ENCODE measurements at regions not wholly inside any gene's neighbourhood (a gene's known extent, or its start where the extent isn't known, plus 50 kb on each side); places are given as distances from the start of the nearest gene placed in this dataset.

DNA sequence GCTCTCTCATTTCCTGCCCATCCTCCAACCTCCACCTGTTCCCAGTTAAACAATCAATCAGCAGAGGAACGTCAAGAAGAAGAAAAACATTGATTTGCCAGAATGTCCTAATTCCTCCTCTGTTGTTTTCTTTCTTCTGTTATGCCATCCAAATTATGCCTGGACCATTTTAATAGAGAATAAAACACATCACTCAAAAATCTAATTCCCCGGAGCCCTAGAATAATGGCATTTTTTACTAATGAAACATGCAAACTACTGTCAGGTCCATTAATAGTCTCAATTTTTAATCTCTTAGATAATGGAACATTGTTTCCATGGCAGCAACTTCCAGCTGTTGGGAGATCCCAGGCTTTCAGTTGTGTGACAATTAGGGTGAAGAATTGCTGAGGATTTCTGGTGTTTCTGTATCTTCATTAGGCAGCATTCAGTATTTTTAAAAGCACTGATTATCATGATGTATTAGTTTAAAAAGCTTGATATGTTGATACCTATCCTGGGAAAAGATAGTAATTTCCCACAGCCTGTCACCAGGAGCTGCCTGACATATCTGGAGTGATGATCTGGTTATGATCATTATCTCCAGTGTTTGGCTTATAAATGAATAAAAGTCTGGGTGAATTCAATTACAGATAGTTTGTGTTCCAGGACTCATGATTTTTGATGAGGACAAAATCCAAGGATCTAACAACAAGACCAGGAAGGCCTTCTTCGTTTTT is 209.8 kb downstream of the TPBG start:
- TF ChIP-seq, protein P1, sequence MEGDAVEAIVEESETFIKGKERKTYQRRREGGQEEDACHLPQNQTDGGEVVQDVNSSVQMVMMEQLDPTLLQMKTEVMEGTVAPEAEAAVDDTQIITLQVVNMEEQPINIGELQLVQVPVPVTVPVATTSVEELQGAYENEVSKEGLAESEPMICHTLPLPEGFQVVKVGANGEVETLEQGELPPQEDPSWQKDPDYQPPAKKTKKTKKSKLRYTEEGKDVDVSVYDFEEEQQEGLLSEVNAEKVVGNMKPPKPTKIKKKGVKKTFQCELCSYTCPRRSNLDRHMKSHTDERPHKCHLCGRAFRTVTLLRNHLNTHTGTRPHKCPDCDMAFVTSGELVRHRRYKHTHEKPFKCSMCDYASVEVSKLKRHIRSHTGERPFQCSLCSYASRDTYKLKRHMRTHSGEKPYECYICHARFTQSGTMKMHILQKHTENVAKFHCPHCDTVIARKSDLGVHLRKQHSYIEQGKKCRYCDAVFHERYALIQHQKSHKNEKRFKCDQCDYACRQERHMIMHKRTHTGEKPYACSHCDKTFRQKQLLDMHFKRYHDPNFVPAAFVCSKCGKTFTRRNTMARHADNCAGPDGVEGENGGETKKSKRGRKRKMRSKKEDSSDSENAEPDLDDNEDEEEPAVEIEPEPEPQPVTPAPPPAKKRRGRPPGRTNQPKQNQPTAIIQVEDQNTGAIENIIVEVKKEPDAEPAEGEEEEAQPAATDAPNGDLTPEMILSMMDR (IDR thresholded peaks at IDR 0.05; ENCODE audit: low read depth, low read length, missing control alignments) = no peak
- no peak for DNase-seq (ENCODE audit: extremely low read depth, low read depth)
- no peak overlapping the region for H3K4me3 ChIP-seq (replicated peaks; ENCODE audit: low read depth, low read length)

DNA sequence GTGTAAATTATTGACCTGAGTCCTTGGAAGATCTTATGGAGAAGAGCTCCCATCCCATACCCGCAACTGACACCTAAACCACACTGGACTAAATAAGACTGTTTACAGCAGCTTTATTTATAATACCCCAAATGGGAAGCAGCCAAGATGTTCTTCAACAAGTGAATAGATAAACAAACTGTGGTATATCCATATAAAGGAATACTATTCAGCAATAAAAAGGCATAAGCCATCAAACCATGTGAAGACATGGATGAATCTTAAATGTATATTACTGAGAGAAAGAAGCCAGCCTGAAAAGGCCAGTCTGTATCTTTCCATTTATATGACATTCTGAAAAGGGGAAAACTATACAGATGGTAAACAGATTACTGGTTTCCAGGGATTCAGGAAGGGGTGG is 212.7 kb downstream of the TPBG start:
- DNase-seq (ENCODE audit: extremely low read depth, low read depth) = no peak
- H3K4me3 ChIP-seq (replicated peaks; ENCODE audit: low read depth, low read length) = no peak overlapping the region
- TF ChIP-seq, protein P1 (IDR thresholded peaks at IDR 0.05; ENCODE audit: low read depth, low read length, missing control alignments) = no peak

DNA sequence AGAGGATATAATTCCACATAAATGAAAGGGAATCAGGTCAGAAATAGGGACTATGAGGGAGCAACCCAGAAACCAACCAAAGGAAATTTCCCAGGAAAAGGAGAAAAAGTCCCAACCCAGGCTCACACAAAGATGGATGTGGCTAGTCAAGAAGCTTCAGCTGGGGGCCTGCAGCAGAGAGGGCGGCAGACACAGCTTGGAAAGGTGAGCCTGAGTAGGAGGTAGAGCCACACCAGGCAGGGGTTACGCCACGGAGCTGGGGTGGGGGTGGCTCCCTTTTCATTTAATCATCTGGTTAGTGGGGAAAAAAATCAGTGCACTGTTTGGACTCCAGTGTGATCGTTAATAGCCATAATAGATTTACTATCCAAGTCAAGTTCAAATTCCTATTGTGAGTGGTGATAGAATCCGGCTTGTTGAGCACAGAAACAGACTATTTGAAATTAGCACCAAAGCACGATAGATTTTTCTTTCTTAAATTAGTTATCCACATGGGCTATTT is 220.6 kb downstream of the TPBG start:
- TF ChIP-seq, protein P1 (IDR thresholded peaks at IDR 0.05; ENCODE audit: low read depth, low read length, missing control alignments) = no peak
- no peak overlapping the region for H3K4me3 ChIP-seq (replicated peaks; ENCODE audit: low read depth, low read length)
- DNase-seq (ENCODE audit: extremely low read depth, low read depth) = no peak

DNA sequence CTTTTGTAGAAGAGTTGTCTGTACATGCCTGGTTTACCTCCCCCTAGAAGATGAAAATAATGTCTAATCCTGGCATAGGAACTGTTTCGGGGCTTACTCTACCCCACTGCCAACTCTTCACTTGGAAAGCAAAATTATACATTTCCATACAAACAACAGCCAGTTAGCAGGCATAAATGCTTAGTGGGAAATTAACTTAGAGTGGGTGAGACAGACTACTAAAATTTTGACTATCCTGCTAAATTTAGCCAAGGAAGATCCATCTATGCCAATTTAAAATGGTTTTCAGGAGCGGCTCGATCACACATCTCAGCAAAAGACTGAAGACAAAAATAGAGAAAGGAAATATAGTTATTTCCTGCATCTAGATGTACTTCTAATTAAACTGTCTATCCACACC is 221.2 kb downstream of the TPBG start:
- TF ChIP-seq, protein P1 (IDR thresholded peaks at IDR 0.05; ENCODE audit: low read depth, low read length, missing control alignments) = no peak
- no peak overlapping the region for H3K4me3 ChIP-seq (replicated peaks; ENCODE audit: low read depth, low read length)
- DNase-seq (ENCODE audit: extremely low read depth, low read depth) = no peak

DNA sequence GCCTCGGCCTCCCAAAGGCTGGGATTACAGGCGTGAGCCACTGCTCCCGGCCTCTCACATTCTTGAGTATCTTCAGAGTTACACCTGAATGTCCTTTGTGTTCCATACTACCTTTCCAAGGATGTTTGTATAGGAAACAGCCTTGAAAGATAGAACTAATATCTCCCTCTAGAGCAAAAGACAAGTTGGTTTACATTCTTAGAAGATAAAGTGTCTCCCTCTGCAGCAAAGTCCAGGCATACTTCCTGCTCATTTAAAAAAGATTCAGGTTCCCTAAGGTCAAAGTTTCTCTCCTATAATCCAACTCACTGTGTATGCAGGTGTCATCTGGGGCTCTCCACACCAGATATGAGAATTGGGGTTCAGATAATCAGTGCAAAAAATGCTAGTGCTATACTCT is 224.4 kb downstream of the TPBG start:
- no peak for DNase-seq (ENCODE audit: extremely low read depth, low read depth)
- H3K4me3 ChIP-seq (replicated peaks; ENCODE audit: low read depth, low read length) = no peak overlapping the region
- TF ChIP-seq, protein P1 (IDR thresholded peaks at IDR 0.05; ENCODE audit: low read depth, low read length, missing control alignments) = no peak

DNA sequence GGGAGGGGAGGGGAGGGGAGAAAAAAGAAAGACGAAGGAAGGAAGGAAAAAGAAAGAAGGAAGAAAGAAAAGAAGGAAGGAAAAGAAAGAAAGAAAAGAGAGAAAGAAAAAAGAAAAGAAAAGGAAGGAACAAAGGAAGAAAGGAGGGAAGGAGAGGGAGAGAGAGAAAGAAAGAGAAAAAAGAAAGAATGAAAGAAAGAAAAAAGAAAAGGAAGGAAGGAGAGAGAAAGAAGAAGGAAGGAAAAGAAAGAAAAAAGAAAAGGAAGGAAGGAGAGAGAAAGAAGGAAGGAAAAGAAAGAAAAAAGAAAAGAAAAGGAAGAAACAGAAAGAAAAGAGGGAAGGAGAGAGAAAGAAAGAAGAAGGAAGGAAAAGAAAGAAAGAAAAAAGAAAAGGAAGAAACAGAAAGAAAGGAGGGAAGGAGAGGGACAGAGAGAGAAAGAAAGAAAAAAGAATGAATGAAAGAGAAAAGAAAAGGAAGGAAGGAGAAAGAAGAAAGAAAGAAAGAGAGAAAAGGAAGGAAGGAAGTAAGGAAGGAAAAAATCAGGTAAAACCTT is 225.3 kb downstream of the TPBG start:
- TF ChIP-seq, protein P1 (IDR thresholded peaks at IDR 0.05; ENCODE audit: low read depth, low read length, missing control alignments) = no peak
- no peak overlapping the region for H3K4me3 ChIP-seq (replicated peaks; ENCODE audit: low read depth, low read length)
- no peak for DNase-seq (ENCODE audit: extremely low read depth, low read depth)

All from HFF-Myc (cell line).